ENCODE measurements at regions not wholly inside any gene's neighbourhood (a gene's known extent, or its start where the extent isn't known, plus 50 kb on each side); places are given as distances from the start of the nearest gene placed in this dataset.

DNA sequence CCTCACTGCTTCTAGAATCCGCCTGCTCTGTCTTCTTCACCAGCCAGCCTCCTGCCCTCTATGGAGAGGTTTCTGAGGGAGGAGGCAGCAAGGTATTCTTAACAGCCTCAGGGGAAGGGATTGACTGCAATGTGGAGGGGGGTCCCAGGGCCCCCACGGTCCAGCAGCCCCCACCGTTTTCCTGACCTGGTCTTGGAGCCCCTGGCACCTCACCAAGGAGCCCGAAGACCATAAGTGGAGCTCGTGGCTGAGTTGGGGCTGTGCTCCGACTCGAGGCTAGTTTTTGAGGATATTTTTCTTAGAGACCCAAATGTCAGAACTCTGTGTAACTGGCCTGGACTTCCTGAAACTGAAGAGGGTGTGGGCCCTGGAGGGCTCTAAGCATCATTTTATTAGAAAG, 590.0 kb downstream of the BRD1 start:
- no peak for TF ChIP-seq ZNF624 (tag by site-specific recombination; IDR thresholded peaks at IDR 0.05)
- TF ChIP-seq CTCF (tag by site-specific recombination; IDR thresholded peaks at IDR 0.05): no peak
- TF ChIP-seq ATF2 (tag by site-specific recombination; IDR thresholded peaks at IDR 0.05; ENCODE audit: low read depth): no peak
- no peak for TF ChIP-seq ZNF121 (tag by site-specific recombination; IDR thresholded peaks at IDR 0.05)
- no peak for TF ChIP-seq ZNF677 (tag by site-specific recombination; IDR thresholded peaks at IDR 0.05)
- TF ChIP-seq ZNF37A (tag by site-specific recombination; IDR thresholded peaks at IDR 0.05): no peak
- TF ChIP-seq, protein P1, sequence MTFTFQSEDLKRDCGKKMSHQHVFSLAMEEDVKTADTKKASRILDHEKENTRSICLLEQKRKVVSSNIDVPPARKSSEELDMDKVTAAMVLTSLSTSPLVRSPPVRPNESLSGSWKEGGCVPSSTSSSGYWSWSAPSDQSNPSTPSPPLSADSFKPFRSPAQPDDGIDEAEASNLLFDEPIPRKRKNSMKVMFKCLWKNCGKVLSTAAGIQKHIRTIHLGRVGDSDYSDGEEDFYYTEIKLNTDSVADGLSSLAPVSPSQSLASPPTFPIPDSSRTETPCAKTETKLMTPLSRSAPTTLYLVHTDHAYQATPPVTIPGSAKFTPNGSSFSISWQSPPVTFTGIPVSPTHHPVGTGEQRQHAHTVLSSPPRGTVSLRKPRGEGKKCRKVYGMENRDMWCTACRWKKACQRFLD (tag by site-specific recombination; IDR thresholded peaks at IDR 0.05): no peak
- no peak for TF ChIP-seq SP2 (tag by site-specific recombination; IDR thresholded peaks at IDR 0.05)
- TF ChIP-seq ZNF155 (tag by site-specific recombination; IDR thresholded peaks at IDR 0.05): no peak
- TF ChIP-seq ZNF302 (tag by site-specific recombination; IDR thresholded peaks at IDR 0.05; ENCODE audit: low read depth): no peak
